DND-41 (cell line): ENCODE measurements at regions not wholly inside any gene's neighbourhood (a gene's known extent, or its start where the extent isn't known, plus 50 kb on each side); places are given as distances from the start of the nearest gene placed in this dataset.

Experiments used
- ATAC-seq: fragments of 200-7000 bp; cut with Tn5 transposase; 3 replicates; pipeline ENCODE4 v1.9.1; 2021; ENCODE audit warnings: low read depth; ENCODE audit not compliant: insufficient read depth
- DNase-seq: peaks from one replicate; pipeline ENCODE4 v3.0.0-alpha.2; 2020
- H2AFZ ChIP-seq: 2 replicates; pipeline ENCODE4 v1.6.0; 2012; ENCODE audit warnings: low read depth, low read length
- H3K27ac ChIP-seq: 2 replicates; pipeline ENCODE4 v1.5.1; 2012; ENCODE audit warnings: low read length, inconsistent platforms
- H3K27me3 ChIP-seq: fragments of 200-600 bp; sonication (generic); 2 replicates; pipeline ENCODE4 v1.6.0; 2012; ENCODE audit warnings: low read length, mild to moderate bottlenecking, inconsistent platforms; ENCODE audit not compliant: insufficient read depth, poor library complexity
- H3K36me3 ChIP-seq: 2 replicates; pipeline ENCODE4 v1.5.1; 2012; ENCODE audit warnings: low read length, inconsistent platforms; ENCODE audit not compliant: insufficient read depth
- H3K4me1 ChIP-seq: 2 replicates; pipeline ENCODE4 v1.5.1; 2012; ENCODE audit warnings: mild to moderate bottlenecking, low read length; ENCODE audit not compliant: insufficient read depth
- H3K4me2 ChIP-seq: 2 replicates; pipeline ENCODE4 v1.6.0; 2012; ENCODE audit warnings: mild to moderate bottlenecking, moderate library complexity, low read length, inconsistent platforms; ENCODE audit not compliant: insufficient read depth
- H3K4me3 ChIP-seq, 2 experiments: fragments of 200-600 bp in 1 of 2; shearing (Covaris generic) in 1 of 2; 2 replicates each; pipeline ENCODE4 v1.5.1; 2012 to 2016; ENCODE audit warnings: inconsistent platforms in 2 of 2, low read length in 2 of 2, mild to moderate bottlenecking in 2 of 2, low read depth in 1 of 2, moderate library complexity in 1 of 2
- H3K79me2 ChIP-seq: 2 replicates; pipeline ENCODE4 v1.6.0; 2012; ENCODE audit warnings: low read length, inconsistent platforms; ENCODE audit not compliant: insufficient read depth
- H3K9ac ChIP-seq: 2 replicates; pipeline ENCODE4 v1.6.0; 2012; ENCODE audit warnings: low read depth, mild to moderate bottlenecking, inconsistent platforms, low read length, moderate library complexity
- H3K9me3 ChIP-seq: 2 replicates; pipeline ENCODE4 v1.5.1; 2012; ENCODE audit warnings: low read length, moderate library complexity, mild to moderate bottlenecking, inconsistent platforms; ENCODE audit not compliant: insufficient read depth, severe bottlenecking
- H4K20me1 ChIP-seq: 2 replicates; pipeline ENCODE4 v1.6.0; 2012; ENCODE audit warnings: low read length; ENCODE audit not compliant: insufficient read depth
- EZH2 ChIP-seq: IDR thresholded peaks from 3 replicates; pipeline ENCODE4 v1.6.1; 2012; ENCODE audit warnings: borderline replicate concordance, low read depth, mild to moderate bottlenecking, moderate library complexity, low read length, inconsistent platforms; ENCODE audit not compliant: severe bottlenecking
- TF ChIP-seq, protein P1 (sequence below): IDR thresholded peaks from 2 replicates; pipeline ENCODE4 v1.5.1; 2012; ENCODE audit warnings: borderline replicate concordance, low read length, moderate library complexity, mild to moderate bottlenecking; ENCODE audit not compliant: poor library complexity, severe bottlenecking; ENCODE audit errors: extremely low read depth

DNA sequence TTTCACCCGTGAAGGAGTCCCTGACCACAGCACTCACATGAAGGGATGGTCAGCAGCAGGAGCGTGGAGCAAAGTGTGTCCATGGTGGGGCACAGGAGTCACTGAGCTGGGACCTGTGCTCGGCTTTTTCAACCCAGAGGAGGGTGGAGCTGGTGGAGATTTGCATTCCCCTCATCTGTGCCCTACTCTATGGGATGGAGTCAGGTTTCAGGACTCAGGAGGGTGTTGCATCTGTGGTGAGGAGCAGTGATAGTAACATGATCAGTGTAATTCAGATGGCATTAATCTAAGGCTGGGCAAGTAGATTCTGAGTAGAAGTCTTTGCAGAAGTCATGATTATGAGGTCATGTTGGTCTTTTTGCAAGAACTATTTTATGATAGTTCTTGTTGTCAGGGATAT lies 511.9 kb downstream of the TMEM121 start:
- Histone ChIP-seq H3K9ac (peak overlapping the region; percentile 17; the same call in 1 of the 2 replicates), H3K79me2 (no peaks in the 10 kb centered on the region), H3K4me2 (0 out of 2 replicates have a peak overlapping the region, but pooled peaks have one; percentile 8), H3K4me3 (no peak overlapping the region), H3K27ac (peak overlapping the region; percentile 55), H2AFZ (no peak overlapping the region), H3K36me3 (no peaks in the 10 kb centered on the region), H3K9me3 (no peaks in the 10 kb centered on the region), H4K20me1 (no peaks in the 10 kb centered on the region), H3K27me3 (no peaks in the 10 kb centered on the region), H3K4me1 (no peaks in the 10 kb centered on the region)
- DNase-seq (no peak), ATAC-seq (no peak)
- TF ChIP-seq, protein P1, sequence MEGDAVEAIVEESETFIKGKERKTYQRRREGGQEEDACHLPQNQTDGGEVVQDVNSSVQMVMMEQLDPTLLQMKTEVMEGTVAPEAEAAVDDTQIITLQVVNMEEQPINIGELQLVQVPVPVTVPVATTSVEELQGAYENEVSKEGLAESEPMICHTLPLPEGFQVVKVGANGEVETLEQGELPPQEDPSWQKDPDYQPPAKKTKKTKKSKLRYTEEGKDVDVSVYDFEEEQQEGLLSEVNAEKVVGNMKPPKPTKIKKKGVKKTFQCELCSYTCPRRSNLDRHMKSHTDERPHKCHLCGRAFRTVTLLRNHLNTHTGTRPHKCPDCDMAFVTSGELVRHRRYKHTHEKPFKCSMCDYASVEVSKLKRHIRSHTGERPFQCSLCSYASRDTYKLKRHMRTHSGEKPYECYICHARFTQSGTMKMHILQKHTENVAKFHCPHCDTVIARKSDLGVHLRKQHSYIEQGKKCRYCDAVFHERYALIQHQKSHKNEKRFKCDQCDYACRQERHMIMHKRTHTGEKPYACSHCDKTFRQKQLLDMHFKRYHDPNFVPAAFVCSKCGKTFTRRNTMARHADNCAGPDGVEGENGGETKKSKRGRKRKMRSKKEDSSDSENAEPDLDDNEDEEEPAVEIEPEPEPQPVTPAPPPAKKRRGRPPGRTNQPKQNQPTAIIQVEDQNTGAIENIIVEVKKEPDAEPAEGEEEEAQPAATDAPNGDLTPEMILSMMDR = no peak
- TF ChIP-seq EZH2 = no peak

DNA sequence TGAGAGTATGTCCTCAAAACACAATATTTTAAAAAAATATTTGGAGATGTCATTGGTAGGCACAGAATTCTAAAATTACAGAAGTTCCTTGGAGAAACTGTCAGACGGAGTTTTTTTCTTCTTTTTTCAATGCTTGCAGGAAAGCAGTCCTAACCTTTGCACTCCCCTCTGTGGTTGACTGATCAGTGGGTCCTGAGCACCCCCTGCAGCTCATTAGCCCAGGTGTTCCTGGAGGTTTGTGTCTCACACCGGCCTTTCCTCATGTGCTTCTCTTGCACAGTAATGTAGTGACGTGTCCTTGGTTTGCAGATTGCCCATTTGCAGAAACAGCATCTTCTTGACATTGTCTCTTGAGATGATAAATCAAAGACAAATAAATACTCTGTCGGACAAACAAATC lies 513.0 kb downstream of the TMEM121 start:
- Histone ChIP-seq H3K4me2 (no peak overlapping the region), H3K36me3 (no peaks in the 10 kb centered on the region)
- DNase-seq = peak; percentile 76

DNA sequence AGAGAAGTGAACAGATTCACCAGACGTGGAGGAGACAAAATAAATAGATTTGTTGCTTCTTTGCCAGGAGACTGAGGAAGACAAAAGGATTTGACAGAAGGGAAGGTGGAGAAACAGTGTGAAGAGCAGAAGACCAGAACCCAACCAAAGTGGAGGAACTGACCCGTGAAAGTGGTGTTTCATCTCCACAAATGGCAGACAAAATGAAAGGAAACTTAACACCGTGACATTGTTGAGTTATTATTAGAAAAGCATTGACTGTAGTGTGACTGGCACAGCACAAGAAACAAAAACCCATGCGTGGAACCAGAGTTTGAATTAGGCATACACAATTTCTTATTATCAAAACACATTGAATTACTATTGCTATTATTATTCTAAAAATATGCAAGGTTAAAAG lies 518.1 kb downstream of the TMEM121 start:
- Histone ChIP-seq H3K4me3 (no peak overlapping the region), H3K9ac (no peak overlapping the region), H2AFZ (no peak overlapping the region), H3K27ac (no peak overlapping the region), H3K4me2 (no peak overlapping the region), H3K9me3 (no peaks in the 10 kb centered on the region), H3K27me3 (no peaks in the 10 kb centered on the region), H3K36me3 (no peaks in the 10 kb centered on the region), H4K20me1 (no peaks in the 10 kb centered on the region), H3K4me1 (peaks cover 9% of the 10 kb centered on the region), H3K79me2 (no peaks in the 10 kb centered on the region)
- no peak for DNase-seq
- TF ChIP-seq, protein P1 = no peak
- TF ChIP-seq EZH2 = no peak
- no peak for ATAC-seq

More for the DNA sequence above, 513.0 kb downstream of the TMEM121 start:
- H3K27ac ChIP-seq = no peak overlapping the region
- no peaks in the 10 kb centered on the region for H3K4me1 ChIP-seq
- ATAC-seq = peak; percentile 96
- H3K9me3 ChIP-seq = no peaks in the 10 kb centered on the region
- H2AFZ ChIP-seq = no peak overlapping the region
- TF ChIP-seq, protein P1 = peak; percentile 74
- no peak for TF ChIP-seq EZH2
- H4K20me1 ChIP-seq = no peaks in the 10 kb centered on the region
- no peak overlapping the region for H3K4me3 ChIP-seq
- H3K27me3 ChIP-seq = no peaks in the 10 kb centered on the region
- no peaks in the 10 kb centered on the region for H3K79me2 ChIP-seq
- no peak overlapping the region for H3K9ac ChIP-seq

DNA sequence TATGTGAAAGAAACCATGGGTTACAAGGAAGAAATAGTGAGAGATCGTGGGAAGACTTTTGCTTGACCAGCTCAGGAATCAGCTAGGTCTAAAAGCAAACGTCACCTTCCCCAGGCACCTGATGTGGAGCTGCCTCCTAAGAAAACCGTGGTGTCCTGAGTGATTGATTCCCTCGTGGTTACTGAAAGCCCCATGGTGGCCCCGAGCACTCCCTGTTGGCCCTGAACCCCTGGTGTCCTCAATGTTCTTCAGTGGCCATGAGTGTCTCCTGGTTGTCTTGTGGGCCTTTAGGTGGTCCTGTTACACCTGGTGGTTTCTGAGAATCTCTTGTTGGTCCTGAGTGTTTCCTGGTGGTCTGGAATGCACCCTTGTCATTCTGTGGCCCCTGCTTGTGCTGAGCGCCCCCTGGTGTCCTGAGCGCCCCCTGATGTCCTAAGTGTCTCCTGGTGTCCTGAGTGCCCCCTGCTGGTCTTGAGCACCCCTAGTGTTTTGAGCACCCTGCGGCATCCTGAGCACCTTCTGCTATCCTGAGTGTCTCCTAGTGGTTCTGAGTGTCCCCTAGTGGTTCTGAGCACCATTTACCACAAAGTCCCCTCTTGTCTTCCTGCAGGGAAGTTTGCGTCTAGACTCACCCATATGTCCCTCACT lies 518.7 kb downstream of the TMEM121 start:
- peaks cover 9% of the 10 kb centered on the region for H3K4me1 ChIP-seq
- H2AFZ ChIP-seq = no peak overlapping the region
- no peak overlapping the region for H3K4me2 ChIP-seq
- no peaks in the 10 kb centered on the region for H3K36me3 ChIP-seq
- no peak overlapping the region for H3K4me3 ChIP-seq
- TF ChIP-seq, protein P1 = peak; percentile 89
- no peak for TF ChIP-seq EZH2
- ATAC-seq (peak; percentile 98), DNase-seq (peak; percentile 85)
- no peaks in the 10 kb centered on the region for H4K20me1 ChIP-seq
- H3K9me3 ChIP-seq = no peaks in the 10 kb centered on the region
- H3K27me3 ChIP-seq = no peaks in the 10 kb centered on the region
- H3K9ac ChIP-seq = no peak overlapping the region
- no peaks in the 10 kb centered on the region for H3K79me2 ChIP-seq
- H3K27ac ChIP-seq = peak overlapping the region; percentile 60
